ENCODE measurements at regions not wholly inside any gene's neighbourhood (a gene's known extent, or its start where the extent isn't known, plus 50 kb on each side); places are given as distances from the start of the nearest gene placed in this dataset.

DNA sequence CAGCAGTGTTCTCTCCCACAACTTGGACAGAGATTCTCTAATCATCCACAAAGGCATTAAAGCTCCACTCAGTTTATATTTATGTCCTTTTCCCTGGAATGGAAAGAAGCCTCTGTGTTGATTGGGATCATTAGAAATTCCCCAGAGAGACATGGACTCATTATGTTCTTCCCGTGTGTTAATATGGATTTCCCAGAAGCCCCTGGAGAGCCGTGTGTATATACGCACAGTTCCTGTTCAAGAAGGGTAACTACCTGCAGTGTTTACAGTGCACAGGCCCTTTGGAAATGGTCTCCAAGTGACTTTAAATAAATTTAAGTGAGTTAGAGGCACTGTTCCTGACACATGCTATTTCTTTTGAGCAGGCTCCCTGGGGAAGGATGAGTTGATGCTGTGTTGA, 428.0 kb upstream of the TMTC1 start:
- DNase-seq = no peak
- TF ChIP-seq, protein P1, sequence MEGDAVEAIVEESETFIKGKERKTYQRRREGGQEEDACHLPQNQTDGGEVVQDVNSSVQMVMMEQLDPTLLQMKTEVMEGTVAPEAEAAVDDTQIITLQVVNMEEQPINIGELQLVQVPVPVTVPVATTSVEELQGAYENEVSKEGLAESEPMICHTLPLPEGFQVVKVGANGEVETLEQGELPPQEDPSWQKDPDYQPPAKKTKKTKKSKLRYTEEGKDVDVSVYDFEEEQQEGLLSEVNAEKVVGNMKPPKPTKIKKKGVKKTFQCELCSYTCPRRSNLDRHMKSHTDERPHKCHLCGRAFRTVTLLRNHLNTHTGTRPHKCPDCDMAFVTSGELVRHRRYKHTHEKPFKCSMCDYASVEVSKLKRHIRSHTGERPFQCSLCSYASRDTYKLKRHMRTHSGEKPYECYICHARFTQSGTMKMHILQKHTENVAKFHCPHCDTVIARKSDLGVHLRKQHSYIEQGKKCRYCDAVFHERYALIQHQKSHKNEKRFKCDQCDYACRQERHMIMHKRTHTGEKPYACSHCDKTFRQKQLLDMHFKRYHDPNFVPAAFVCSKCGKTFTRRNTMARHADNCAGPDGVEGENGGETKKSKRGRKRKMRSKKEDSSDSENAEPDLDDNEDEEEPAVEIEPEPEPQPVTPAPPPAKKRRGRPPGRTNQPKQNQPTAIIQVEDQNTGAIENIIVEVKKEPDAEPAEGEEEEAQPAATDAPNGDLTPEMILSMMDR (IDR thresholded peaks at IDR 0.05) = no peak
- TF ChIP-seq EP300 (IDR thresholded peaks at IDR 0.05) (no peak), POLR2A (IDR thresholded peaks at IDR 0.05) (no peak)
- H3K9me3 ChIP-seq = no peaks in the 10 kb centered on the region
- no peak overlapping the region for H3K4me3 ChIP-seq
- WGBS, 3 donors = 74 to 76% (median 75%) methylated on average over 3 of the region's 3 CpGs
- intact Hi-C loops (cut with DNase I) = no loop called here
- no peaks in the 10 kb centered on the region for H3K4me1 ChIP-seq (ENCODE audit: insufficient read depth)
- no peak overlapping the region for H3K27ac ChIP-seq
- H3K27me3 ChIP-seq = no peaks in the 10 kb centered on the region
- no peaks in the 10 kb centered on the region for H3K36me3 ChIP-seq

DNA sequence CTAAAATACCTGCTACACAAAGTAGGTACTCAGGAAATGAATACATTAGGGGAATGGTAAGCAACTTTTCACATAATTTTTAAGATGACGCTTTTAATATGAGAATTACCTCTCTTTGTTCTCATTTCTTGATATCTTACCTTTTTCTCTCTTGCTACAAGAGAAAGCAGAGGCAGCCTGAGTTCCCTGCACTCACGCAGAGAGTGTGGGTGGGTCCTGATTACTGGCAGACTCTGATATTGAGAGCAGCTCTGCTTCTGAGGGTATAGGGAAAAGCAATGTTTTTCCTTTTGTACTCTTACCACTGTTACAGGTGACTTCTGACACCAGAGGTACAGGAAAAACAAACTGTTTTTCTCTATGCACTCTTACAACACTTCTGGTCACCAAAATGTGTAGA, 420.2 kb upstream of the TMTC1 start:
- Histone ChIP-seq H3K9me3 (no peaks in the 10 kb centered on the region), H3K27me3 (no peaks in the 10 kb centered on the region), H3K27ac (no peak overlapping the region), H3K4me1 (ENCODE audit: insufficient read depth) (peaks cover 2% of the 10 kb centered on the region), H3K36me3 (no peaks in the 10 kb centered on the region), H3K4me3 (no peak overlapping the region)
- intact Hi-C loops (cut with DNase I) = no loop called here
- WGBS, 3 donors = 67 to 79% (median 78%) methylated on average over 2 of the region's 2 CpGs
- DNase-seq = no peak
- TF ChIP-seq POLR2A (IDR thresholded peaks at IDR 0.05) (no peak), EP300 (IDR thresholded peaks at IDR 0.05) (no peak)
- TF ChIP-seq, protein P1 (IDR thresholded peaks at IDR 0.05) = no peak

DNA sequence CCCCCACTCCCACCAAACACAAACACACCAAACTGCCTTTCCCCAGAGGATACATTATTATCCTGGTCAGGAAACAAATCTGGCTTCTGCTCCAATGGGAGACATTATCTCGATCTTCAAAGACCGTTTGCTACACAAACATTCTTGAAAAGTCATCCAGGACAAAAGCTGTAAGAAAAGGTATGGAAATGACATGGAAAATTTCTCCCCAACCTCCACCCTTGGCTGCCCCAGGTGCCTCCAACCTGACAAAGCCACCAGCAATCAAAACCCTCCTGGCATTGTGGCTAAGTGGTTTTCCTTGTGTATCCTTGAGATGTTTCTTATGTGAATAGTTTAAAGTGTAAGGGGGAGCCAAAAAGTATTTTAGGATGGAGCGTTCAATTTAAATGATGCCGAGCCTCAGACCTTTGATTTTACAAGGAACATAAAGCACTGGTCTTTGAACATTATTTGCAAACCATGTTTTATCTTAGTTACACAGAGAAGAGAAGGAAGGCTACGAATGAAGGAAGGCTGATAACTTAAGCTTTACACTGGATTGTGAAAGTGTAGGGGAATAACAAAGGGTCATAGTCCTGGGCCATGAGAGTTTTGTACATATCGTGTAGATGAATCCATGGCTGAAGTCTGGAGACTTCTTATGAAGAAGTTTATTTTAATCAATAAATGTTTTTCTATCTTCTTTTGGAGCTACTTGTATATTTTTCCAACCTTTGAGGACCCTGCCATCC, 418.9 kb upstream of the TMTC1 start:
- intact Hi-C loops (cut with DNase I) = no loop called here
- WGBS, 3 donors = 78 to 81% (median 81%) methylated on average over 6 of the region's 6 CpGs
- no peak for DNase-seq
- Histone ChIP-seq H3K36me3 (no peaks in the 10 kb centered on the region), H3K9me3 (no peaks in the 10 kb centered on the region), H3K4me1 (ENCODE audit: insufficient read depth) (peaks cover 2% of the 10 kb centered on the region), H3K27me3 (no peaks in the 10 kb centered on the region), H3K4me3 (no peak overlapping the region), H3K27ac (no peak overlapping the region)
- TF ChIP-seq, protein P1 (IDR thresholded peaks at IDR 0.05) = no peak
- no peak for TF ChIP-seq POLR2A (IDR thresholded peaks at IDR 0.05)

DNA sequence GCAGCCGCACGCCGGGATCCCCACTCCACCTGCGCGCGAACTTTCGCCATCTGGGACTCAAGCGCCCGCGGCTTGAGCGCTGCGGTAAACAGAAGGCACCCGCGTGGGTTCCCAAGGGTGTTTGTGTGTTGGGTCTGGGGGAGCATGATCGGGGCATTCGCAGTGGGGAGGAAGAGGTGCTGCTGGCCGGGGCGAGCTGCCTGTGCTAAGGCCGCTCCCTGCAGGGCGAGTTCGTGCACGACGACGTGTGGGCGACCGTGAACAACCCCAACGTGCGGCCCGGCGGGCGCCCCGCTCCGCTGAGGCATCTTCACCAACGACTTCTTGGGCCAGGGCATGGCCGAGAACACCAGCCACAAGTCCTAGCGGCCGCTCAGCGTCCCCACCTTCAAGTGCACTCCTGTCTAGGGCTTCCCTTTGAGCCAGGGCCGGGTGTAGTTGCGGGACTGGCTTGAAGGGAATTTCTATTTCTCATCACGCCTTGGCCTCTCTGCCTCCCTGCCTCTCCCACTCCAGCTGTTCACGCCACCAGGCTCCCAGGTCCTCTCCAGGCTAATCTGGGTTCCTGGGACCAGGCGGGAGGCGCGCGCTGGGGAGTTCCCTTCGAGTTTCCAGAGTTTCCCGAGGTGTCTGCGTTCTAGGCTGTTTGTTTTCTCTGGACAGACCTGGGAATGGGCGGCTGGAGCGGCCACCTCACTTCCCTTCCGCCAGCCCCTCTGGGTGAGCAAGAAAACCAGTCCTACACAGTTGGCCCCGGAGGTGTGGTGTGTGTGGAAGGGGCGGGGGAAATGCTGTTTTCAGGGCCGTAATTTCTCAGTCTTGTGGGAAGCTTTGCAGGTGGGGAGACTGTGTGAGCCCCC, 417.8 kb upstream of the TMTC1 start:
- H3K27me3 ChIP-seq = no peaks in the 10 kb centered on the region
- TF ChIP-seq POLR2A (IDR thresholded peaks at IDR 0.05) = no peak
- TF ChIP-seq EP300 (IDR thresholded peaks at IDR 0.05) = no peak
- TF ChIP-seq, protein P1 (IDR thresholded peaks at IDR 0.05) = no peak
- 35 to 58% (median 40%) methylated on average over 31 to 53 of the region's 55 CpGs for WGBS, 3 donors
- peaks cover 2% of the 10 kb centered on the region for H3K4me1 ChIP-seq (ENCODE audit: insufficient read depth)
- no peaks in the 10 kb centered on the region for H3K36me3 ChIP-seq
- no peak overlapping the region for H3K4me3 ChIP-seq
- no peak overlapping the region for H3K27ac ChIP-seq
- intact Hi-C loops (cut with DNase I) = no loop called here
- H3K9me3 ChIP-seq = no peaks in the 10 kb centered on the region
- DNase-seq = no peak

All from ovary (tissue), 7 donors.